Testis (tissue), 2 donors: ENCODE measurements at regions not wholly inside any gene's neighbourhood (a gene's known extent, or its start where the extent isn't known, plus 50 kb on each side); places are given as distances from the start of the nearest gene placed in this dataset.
A peak's percentile ranks its signal among the peaks of the same experiment; 100 is the strongest.

ENCODE experiments used
- DNase-seq: peaks from one replicate; pipeline ENCODE4 v3.0.0-alpha.2; 2019
- H3K27ac ChIP-seq, 2 donors: fragments of 200-600 bp; sonication (generic); one replicate each; pipeline ENCODE4 v1.5.1; 2019
- H3K27me3 ChIP-seq: fragments of 200-600 bp; sonication (generic); one replicate; pipeline ENCODE4 v1.5.1; 2019
- H3K36me3 ChIP-seq: fragments of 200-600 bp; sonication (generic); one replicate; pipeline ENCODE4 v1.5.1; 2017; ENCODE audit warnings: low read depth; ENCODE audit errors: missing control alignments
- H3K4me1 ChIP-seq: fragments of 200-600 bp; sonication (generic); one replicate; pipeline ENCODE4 v1.5.1; 2019
- H3K4me3 ChIP-seq, 2 donors: fragments of 200-600 bp; sonication (generic); one replicate each; pipeline ENCODE4 v1.5.1; 2017 to 2019
- H3K9me3 ChIP-seq: fragments of 200-600 bp; sonication (generic); one replicate; pipeline ENCODE4 v1.5.1; 2017
- POLR2A ChIP-seq: fragments of 450-650 bp; IDR thresholded peaks from one replicate; pipeline ENCODE4 v1.6.1; 2017; ENCODE audit warnings: antibody characterized with exemption, mild to moderate bottlenecking, moderate library complexity
- WGBS, 2 donors: methylation state at CpG; one replicate each; pipeline ENCODE4 v1.1.5; 2018; 5-methylcytosine and 5-hydroxymethylcytosine counted together
- intact Hi-C: fragments of 100-400 bp; cut with DNase I; formaldehyde crosslinking; loops from one replicate; pipeline ENCODE4 v1.15.1; 2023; ENCODE audit warnings: low total_unique reads
- TF ChIP-seq, protein P1 (sequence below), 3 experiments: fragments of 450-650 bp in 2 of 3; fragments of 200-600 bp in 1 of 3; sonication (generic) in 1 of 3; IDR thresholded peaks; one replicate each; pipeline ENCODE4 v1.5.1; 2016 to 2019; ENCODE audit warnings: antibody characterized with exemption in 3 of 3, mild to moderate bottlenecking in 2 of 3, moderate library complexity in 1 of 3

DNA sequence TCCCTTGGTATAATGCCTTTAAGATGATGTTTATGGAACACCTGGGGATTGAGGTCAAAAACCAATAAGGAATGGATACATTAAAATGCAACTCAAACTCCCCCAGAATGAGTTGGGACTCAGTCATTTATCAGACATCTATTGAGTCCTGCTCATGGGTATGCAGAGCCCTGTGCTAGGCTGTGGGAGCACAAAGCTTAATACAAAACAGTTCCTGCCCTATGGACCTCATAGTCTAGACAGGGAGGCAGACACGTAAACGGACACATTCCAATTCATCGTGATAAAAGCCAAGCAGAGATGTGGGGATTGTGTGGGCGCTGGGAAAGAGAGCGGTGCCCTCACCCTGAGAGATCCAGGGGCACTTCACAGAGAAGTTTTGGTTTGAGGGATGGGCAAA, 181.7 kb downstream of the PTEN start:
- 65 to 70% methylated on average over 5 of the region's 5 CpGs for WGBS, 2 donors
- Histone ChIP-seq H3K4me3 (no peak overlapping the region), H3K4me1 (peaks cover 9% of the 10 kb centered on the region), H3K36me3 (no peaks in the 10 kb centered on the region), H3K9me3 (no peaks in the 10 kb centered on the region), H3K27ac (peak overlapping the region in 1 of 2 donors; percentile 51), H3K27me3 (no peaks in the 10 kb centered on the region)
- no peak for DNase-seq
- intact Hi-C loops, result loop anchor here (10.0 kb wide), 1 partner anchor 180 kb away; the partner anchor contains the start of genes KLLN and PTEN
- TF ChIP-seq, protein P1, sequence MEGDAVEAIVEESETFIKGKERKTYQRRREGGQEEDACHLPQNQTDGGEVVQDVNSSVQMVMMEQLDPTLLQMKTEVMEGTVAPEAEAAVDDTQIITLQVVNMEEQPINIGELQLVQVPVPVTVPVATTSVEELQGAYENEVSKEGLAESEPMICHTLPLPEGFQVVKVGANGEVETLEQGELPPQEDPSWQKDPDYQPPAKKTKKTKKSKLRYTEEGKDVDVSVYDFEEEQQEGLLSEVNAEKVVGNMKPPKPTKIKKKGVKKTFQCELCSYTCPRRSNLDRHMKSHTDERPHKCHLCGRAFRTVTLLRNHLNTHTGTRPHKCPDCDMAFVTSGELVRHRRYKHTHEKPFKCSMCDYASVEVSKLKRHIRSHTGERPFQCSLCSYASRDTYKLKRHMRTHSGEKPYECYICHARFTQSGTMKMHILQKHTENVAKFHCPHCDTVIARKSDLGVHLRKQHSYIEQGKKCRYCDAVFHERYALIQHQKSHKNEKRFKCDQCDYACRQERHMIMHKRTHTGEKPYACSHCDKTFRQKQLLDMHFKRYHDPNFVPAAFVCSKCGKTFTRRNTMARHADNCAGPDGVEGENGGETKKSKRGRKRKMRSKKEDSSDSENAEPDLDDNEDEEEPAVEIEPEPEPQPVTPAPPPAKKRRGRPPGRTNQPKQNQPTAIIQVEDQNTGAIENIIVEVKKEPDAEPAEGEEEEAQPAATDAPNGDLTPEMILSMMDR (IDR thresholded peaks at IDR 0.05), result no peak
- TF ChIP-seq POLR2A, result no peak

DNA sequence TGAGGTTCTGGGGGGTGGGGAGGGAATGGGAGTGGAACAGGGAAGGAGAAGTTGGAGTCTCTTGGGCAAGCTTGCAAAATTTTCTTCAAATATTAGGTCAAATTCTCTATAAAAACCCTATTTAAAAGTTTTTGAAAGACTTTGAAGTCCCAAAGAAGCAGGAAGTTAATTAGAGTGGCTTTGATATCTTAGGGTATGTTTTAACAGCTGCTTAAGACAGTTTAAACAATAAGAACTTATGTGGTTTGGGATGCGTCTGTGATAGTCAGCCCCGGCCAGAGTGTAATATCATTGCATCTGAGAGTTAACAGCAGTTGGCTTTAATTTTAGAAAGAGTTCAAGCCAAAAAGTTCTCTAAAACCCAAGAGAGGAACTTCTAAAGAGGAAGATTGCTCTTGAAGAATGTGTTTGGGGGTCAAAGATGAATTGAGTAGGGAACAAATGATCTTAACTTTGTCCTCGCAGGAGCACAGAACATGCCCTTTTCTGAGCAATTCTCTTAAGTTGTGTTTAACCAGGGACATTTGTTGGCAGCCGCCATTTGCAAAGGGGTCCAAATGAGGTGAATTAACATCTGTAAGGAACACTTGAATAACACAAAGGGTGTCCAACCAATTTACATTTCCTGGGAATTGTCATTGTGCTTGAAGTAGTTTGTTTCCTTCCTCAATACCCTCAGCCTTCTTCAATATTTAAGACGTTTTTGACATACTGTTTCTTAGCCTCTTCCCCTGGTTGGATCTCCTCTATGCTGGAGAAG, 182.4 kb downstream of the PTEN start:
- H3K9me3 ChIP-seq, result no peaks in the 10 kb centered on the region
- H3K4me3 ChIP-seq, result no peak overlapping the region
- WGBS, 2 donors, result 30 to 53% methylated on average over 5 of the region's 5 CpGs
- no peak for TF ChIP-seq POLR2A
- TF ChIP-seq, protein P1 (IDR thresholded peaks at IDR 0.05), result no peak
- peak overlapping the region in 1 of 2 donors; percentile 54 for H3K27ac ChIP-seq
- H3K27me3 ChIP-seq, result no peaks in the 10 kb centered on the region
- peaks cover 9% of the 10 kb centered on the region for H3K4me1 ChIP-seq
- no peaks in the 10 kb centered on the region for H3K36me3 ChIP-seq
- intact Hi-C loops, result loop anchor here (10.0 kb wide), 1 partner anchor 181 kb away; the partner anchor contains the start of genes KLLN and PTEN
- DNase-seq, result no peak

DNA sequence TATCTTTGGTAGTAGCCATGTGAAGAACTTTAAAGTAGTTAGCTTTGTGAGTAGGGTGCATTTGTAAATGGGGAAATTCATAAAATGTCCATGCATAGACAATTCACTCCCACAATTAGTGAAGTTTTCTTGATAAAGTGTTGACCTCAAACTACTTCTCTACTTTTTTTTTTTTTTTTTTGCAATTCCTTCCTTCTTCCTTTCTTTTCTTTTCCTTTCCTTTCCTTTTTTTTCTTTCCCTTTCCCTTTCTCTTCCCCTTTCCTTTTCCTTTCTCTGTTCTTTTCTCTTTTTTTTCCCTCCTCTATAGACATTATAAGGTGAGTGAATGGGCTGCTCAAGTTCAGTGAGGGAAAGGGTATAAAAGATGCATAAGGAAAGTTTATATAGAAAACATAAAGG, 184.2 kb downstream of the PTEN start:
- no peak for DNase-seq
- H3K27ac ChIP-seq, result no peak overlapping the region
- no peaks in the 10 kb centered on the region for H3K9me3 ChIP-seq
- H3K4me3 ChIP-seq, result no peak overlapping the region
- H3K4me1 ChIP-seq, result peaks cover 9% of the 10 kb centered on the region
- intact Hi-C loops, result loop anchor here (10.0 kb wide), 1 partner anchor 183 kb away; the partner anchor contains the start of genes KLLN and PTEN
- TF ChIP-seq POLR2A, result no peak
- TF ChIP-seq, protein P1 (IDR thresholded peaks at IDR 0.05), result no peak
- H3K27me3 ChIP-seq, result no peaks in the 10 kb centered on the region
- no peaks in the 10 kb centered on the region for H3K36me3 ChIP-seq

DNA sequence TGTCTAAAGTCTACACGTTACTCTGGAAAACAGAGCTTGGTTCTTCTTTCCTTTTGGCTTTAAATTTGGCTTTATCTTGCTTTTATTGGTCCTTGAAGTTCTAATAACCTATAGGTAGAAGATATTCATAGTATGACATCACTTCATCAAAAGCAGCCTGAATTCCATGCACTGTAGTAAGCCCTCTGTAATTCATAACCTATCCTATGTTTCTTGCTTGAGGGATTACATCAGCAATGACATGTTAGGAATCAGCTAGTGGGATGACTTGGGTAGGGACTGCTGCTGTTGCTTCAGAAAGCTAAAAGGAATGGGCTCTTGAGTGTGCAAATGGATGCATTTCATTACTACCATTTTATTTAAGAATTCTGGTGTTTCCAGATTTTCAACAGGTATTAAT, 184.9 kb downstream of the PTEN start:
- Histone ChIP-seq H3K27me3 (no peaks in the 10 kb centered on the region), H3K9me3 (no peaks in the 10 kb centered on the region), H3K4me1 (peaks cover 9% of the 10 kb centered on the region), H3K4me3 (no peak overlapping the region), H3K36me3 (no peaks in the 10 kb centered on the region), H3K27ac (no peak overlapping the region)
- intact Hi-C loops, result loop anchor here (10.0 kb wide), 1 partner anchor 184 kb away; the partner anchor contains the start of genes KLLN and PTEN
- TF ChIP-seq, protein P1 (IDR thresholded peaks at IDR 0.05), result no peak
- no peak for TF ChIP-seq POLR2A
- no peak for DNase-seq
- WGBS, 2 donors, result 89 to 93% methylated on average over 1 of the region's 1 CpG

DNA sequence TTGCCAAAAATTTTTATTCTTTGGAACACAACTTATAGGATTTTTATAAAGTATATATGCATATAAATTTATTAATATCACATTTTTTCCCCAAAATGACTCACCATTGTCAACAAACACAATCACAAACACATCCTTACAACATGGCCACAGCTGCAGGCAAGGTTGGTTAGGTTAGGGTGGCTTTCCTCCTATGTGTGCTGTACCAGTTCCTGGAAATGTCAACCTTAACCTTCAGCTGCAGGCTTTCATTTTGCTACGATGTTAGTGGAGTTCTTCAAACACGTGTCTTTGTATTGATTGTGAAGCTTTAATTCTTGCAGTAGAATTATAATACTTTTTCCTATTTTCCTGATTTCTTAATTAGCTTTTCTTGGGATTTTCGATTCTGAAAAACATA, 185.8 kb downstream of the PTEN start:
- peaks cover 9% of the 10 kb centered on the region for H3K4me1 ChIP-seq
- H3K27ac ChIP-seq, result no peak overlapping the region
- no peaks in the 10 kb centered on the region for H3K27me3 ChIP-seq
- H3K36me3 ChIP-seq, result no peaks in the 10 kb centered on the region
- DNase-seq, result no peak
- intact Hi-C loops, result loop anchor here (10.0 kb wide), 1 partner anchor 184 kb away; the partner anchor contains the start of genes KLLN and PTEN
- 91 to 95% methylated on average over 3 of the region's 3 CpGs for WGBS, 2 donors
- TF ChIP-seq POLR2A, result no peak
- TF ChIP-seq, protein P1 (IDR thresholded peaks at IDR 0.05), result no peak
- H3K4me3 ChIP-seq, result no peak overlapping the region
- no peaks in the 10 kb centered on the region for H3K9me3 ChIP-seq
